Effector CD8-positive, alpha-beta T cell (primary cell): ENCODE measurements at regions not wholly inside any gene's neighbourhood (a gene's known extent, or its start where the extent isn't known, plus 50 kb on each side); places are given as distances from the start of the nearest gene placed in this dataset.
"Not testable (repeated sequence)": the region's sequence is repeated elsewhere in the genome, so short reads cannot be mapped to it uniquely, and the experiment has no call there.

ENCODE experiments used
- DNase-seq: peaks from one replicate; lab custom pipeline; 2025; lab: John Stamatoyannopoulos, UW

GRCh38 chr12:9449657-9450126 is 158.0 kb downstream of the KLRB1 start:
- not testable (repeated sequence) for DNase-seq

- DNase-seq, result no peak
Observed at GRCh38 chr12:9449181-9449580, 158.5 kb downstream of the KLRB1 start.

- not testable (repeated sequence) for DNase-seq
Observed at GRCh38 chr12:9448648-9449047, 159.1 kb downstream of the KLRB1 start.

- DNase-seq, result peak; percentile 87
Observed at GRCh38 chr12:9447791-9448614, 159.7 kb downstream of the KLRB1 start.

- not testable (repeated sequence) for DNase-seq
Observed at GRCh38 chr12:9446883-9447761, 160.6 kb downstream of the KLRB1 start.

- DNase-seq, result not testable (repeated sequence)
Observed at GRCh38 chr12:9440428-9440827, 167.3 kb downstream of the KLRB1 start.

GRCh38 chr12:9435682-9436081 is 172.0 kb downstream of the KLRB1 start:
- not testable (repeated sequence) for DNase-seq

- not testable (repeated sequence) for DNase-seq
Observed at GRCh38 chr12:9430385-9430784, 177.3 kb downstream of the KLRB1 start.

- not testable (repeated sequence) for DNase-seq
Observed at GRCh38 chr12:9428856-9429255, 178.9 kb downstream of the KLRB1 start.

GRCh38 chr12:9425429-9425828 is 182.3 kb downstream of the KLRB1 start:
- not testable (repeated sequence) for DNase-seq

- DNase-seq, result not testable (repeated sequence)
Observed at GRCh38 chr12:9424175-9424740, 183.5 kb downstream of the KLRB1 start.

GRCh38 chr12:9422689-9423088 is 185.0 kb downstream of the KLRB1 start:
- DNase-seq, result not testable (repeated sequence)

GRCh38 chr12:9421520-9422086 is 186.1 kb downstream of the KLRB1 start:
- DNase-seq, result not testable (repeated sequence)

- not testable (repeated sequence) for DNase-seq
Observed at GRCh38 chr12:9420817-9421519, 186.7 kb downstream of the KLRB1 start.

GRCh38 chr12:9418669-9419041 is 189.1 kb downstream of the KLRB1 start:
- DNase-seq, result not testable (repeated sequence)

GRCh38 chr12:9417947-9418668 is 189.6 kb downstream of the KLRB1 start:
- not testable (repeated sequence) for DNase-seq

- DNase-seq, result not testable (repeated sequence)
Observed at GRCh38 chr12:9417341-9417740, 190.4 kb downstream of the KLRB1 start.

- DNase-seq, result not testable (repeated sequence)
Observed at GRCh38 chr12:9416346-9416745, 191.4 kb downstream of the KLRB1 start.

GRCh38 chr12:9415898-9416297 is 191.8 kb downstream of the KLRB1 start:
- DNase-seq, result not testable (repeated sequence)

- not testable (repeated sequence) for DNase-seq
Observed at GRCh38 chr12:9413862-9414261, 193.9 kb downstream of the KLRB1 start.
